H1 (cell line): ENCODE measurements at regions not wholly inside any gene's neighbourhood (a gene's known extent, or its start where the extent isn't known, plus 50 kb on each side); places are given as distances from the start of the nearest gene placed in this dataset.

Experiments used
- EGR1 ChIP-seq: IDR thresholded peaks from 2 replicates; pipeline ENCODE4 v1.6.1; 2011; ENCODE audit warnings: low read depth, low read length, borderline replicate concordance
- EZH2 ChIP-seq: fragments of 200-600 bp; sonication (generic); IDR thresholded peaks from 2 replicates; pipeline ENCODE4 v1.7.1; 2012; ENCODE audit warnings: low read depth, mild to moderate bottlenecking, moderate library complexity, low read length, inconsistent platforms; ENCODE audit not compliant: severe bottlenecking
- FOSL1 ChIP-seq: IDR thresholded peaks from 2 replicates; pipeline ENCODE4 v1.6.1; 2011; ENCODE audit warnings: mild to moderate bottlenecking, low read depth, low read length, moderate library complexity; ENCODE audit not compliant: insufficient read depth
- JUN ChIP-seq: IDR thresholded peaks from 2 replicates; pipeline ENCODE4 v1.6.1; 2011; ENCODE audit warnings: low read depth, mild to moderate bottlenecking, improper control_type of control experiment, low read length
- POLR2A ChIP-seq, 2 experiments: IDR thresholded peaks; 1 replicate in 1 of 2; 2 replicates in 1 of 2; pipeline ENCODE4 v1.6.1; 2011; ENCODE audit warnings: low read depth in 2 of 2, low read length in 2 of 2, mild to moderate bottlenecking in 2 of 2; ENCODE audit errors: control extremely low read depth in 1 of 2
- RFX5 ChIP-seq: IDR thresholded peaks from 2 replicates; pipeline ENCODE4 v1.6.1; 2011; ENCODE audit warnings: low read depth, low read length, improper control_type of control experiment, borderline replicate concordance
- SAP30 ChIP-seq: fragments of 300-600 bp; sonication (generic); IDR thresholded peaks from 2 replicates; pipeline ENCODE4 v1.7.1; 2012; ENCODE audit warnings: low read length, moderate library complexity, mild to moderate bottlenecking, inconsistent platforms; ENCODE audit not compliant: insufficient read depth, insufficient replicate concordance
- SIN3A ChIP-seq, 2 experiments: IDR thresholded peaks in 1 of 2; conservative IDR thresholded peaks in 1 of 2; 2 replicates each; pipeline ENCODE4 v1.6.1; 2011 to 2012; ENCODE audit warnings: low read length in 2 of 2, improper control_type of control experiment in 1 of 2, low read depth in 1 of 2, mild to moderate bottlenecking in 1 of 2
- TAF1 ChIP-seq: IDR thresholded peaks from 2 replicates; pipeline ENCODE4 v1.6.1; 2011; ENCODE audit warnings: mild to moderate bottlenecking, low read depth, low read length
- USF2 ChIP-seq: IDR thresholded peaks from 2 replicates; pipeline ENCODE4 v1.6.1; 2011; ENCODE audit warnings: low read length, improper control_type of control experiment
- YY1 ChIP-seq: IDR thresholded peaks from 2 replicates; pipeline ENCODE4 v1.6.1; 2011; ENCODE audit warnings: low read depth, mild to moderate bottlenecking, low read length
- TF ChIP-seq, protein P1 (sequence below), 3 experiments: IDR thresholded peaks; 1 replicate in 2 of 3; 2 replicates in 1 of 3; pipeline versions ENCODE4 v1.5.1 to v1.6.1; 2011; ENCODE audit warnings: low read length in 3 of 3, mild to moderate bottlenecking in 3 of 3, inconsistent platforms in 2 of 3, low read depth in 1 of 3, moderate library complexity in 1 of 3; ENCODE audit not compliant: insufficient read depth in 1 of 3; ENCODE audit errors: control extremely low read depth in 1 of 3

GRCh38 chr13:64958106-64958505, 2272.0 kb downstream of the PCDH9 start:
- no peak for TF ChIP-seq SIN3A (conservative IDR thresholded peaks at IDR 0.05 in 1 of 2, IDR thresholded peaks at IDR 0.05 in 1 of 2; ENCODE audit: low read depth in 1 of 2, low read length in 2 of 2)
- TF ChIP-seq RFX5, result no peak
- TF ChIP-seq TAF1, result no peak
- TF ChIP-seq, protein P1, sequence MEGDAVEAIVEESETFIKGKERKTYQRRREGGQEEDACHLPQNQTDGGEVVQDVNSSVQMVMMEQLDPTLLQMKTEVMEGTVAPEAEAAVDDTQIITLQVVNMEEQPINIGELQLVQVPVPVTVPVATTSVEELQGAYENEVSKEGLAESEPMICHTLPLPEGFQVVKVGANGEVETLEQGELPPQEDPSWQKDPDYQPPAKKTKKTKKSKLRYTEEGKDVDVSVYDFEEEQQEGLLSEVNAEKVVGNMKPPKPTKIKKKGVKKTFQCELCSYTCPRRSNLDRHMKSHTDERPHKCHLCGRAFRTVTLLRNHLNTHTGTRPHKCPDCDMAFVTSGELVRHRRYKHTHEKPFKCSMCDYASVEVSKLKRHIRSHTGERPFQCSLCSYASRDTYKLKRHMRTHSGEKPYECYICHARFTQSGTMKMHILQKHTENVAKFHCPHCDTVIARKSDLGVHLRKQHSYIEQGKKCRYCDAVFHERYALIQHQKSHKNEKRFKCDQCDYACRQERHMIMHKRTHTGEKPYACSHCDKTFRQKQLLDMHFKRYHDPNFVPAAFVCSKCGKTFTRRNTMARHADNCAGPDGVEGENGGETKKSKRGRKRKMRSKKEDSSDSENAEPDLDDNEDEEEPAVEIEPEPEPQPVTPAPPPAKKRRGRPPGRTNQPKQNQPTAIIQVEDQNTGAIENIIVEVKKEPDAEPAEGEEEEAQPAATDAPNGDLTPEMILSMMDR (IDR thresholded peaks at IDR 0.05; ENCODE audit: control extremely low read depth in 1 of 3, insufficient read depth in 1 of 3, low read depth in 1 of 3, low read length in 3 of 3), result no peak
- no peak for TF ChIP-seq USF2
- TF ChIP-seq YY1, result no peak
- no peak for TF ChIP-seq EGR1
- TF ChIP-seq SAP30, result no peak
- TF ChIP-seq POLR2A (IDR thresholded peaks at IDR 0.05; ENCODE audit: control extremely low read depth in 1 of 2, low read depth in 2 of 2, low read length in 2 of 2), result no peak
- no peak for TF ChIP-seq EZH2
- no peak for TF ChIP-seq FOSL1
- TF ChIP-seq JUN, result no peak
